HG02610 (cell line): ENCODE measurements at regions not wholly inside any gene's neighbourhood (a gene's known extent, or its start where the extent isn't known, plus 50 kb on each side); places are given as distances from the start of the nearest gene placed in this dataset.

Experiments
- ATAC-seq: cut with Tn5 transposase; IDR thresholded peaks from one replicate; pipeline ENCODE4 v1.9.1; 2021; ENCODE audit warnings: mild to moderate bottlenecking, moderate library complexity; ENCODE audit not compliant: unreplicated experiment

GRCh38 chr6:98783578-98783977, 50.8 kb upstream of the POU3F2 start:
- ATAC-seq: no peak
